Body of pancreas (tissue), 4 donors: ENCODE measurements at regions not wholly inside any gene's neighbourhood (a gene's known extent, or its start where the extent isn't known, plus 50 kb on each side); places are given as distances from the start of the nearest gene placed in this dataset.

Source experiments
- CTCF ChIP-seq, 7 experiments: fragments of 450-650 bp in 4 of 7; fragments of 200-600 bp in 3 of 7; sonication (generic) in 3 of 7; IDR thresholded peaks; one replicate each; pipeline ENCODE4 v1.5.1; 2016 to 2019; ENCODE audit warnings: antibody characterized with exemption in 7 of 7
- POLR2A ChIP-seq, 3 donors: fragments of 450-650 bp; IDR thresholded peaks; one replicate each; pipeline ENCODE4 v1.6.1; 2016; ENCODE audit warnings: antibody characterized with exemption in 3 of 3, mild to moderate bottlenecking in 2 of 3

- TF ChIP-seq POLR2A (IDR thresholded peaks at IDR 0.05) (no peak), CTCF (IDR thresholded peaks at IDR 0.05) (no peak)
These were observed 624.9 kb downstream of the ARL4A start for GRCh38 chr7:13312307-13312706.
